Left lung (tissue), 4 donors: ENCODE measurements at regions not wholly inside any gene's neighbourhood (a gene's known extent, or its start where the extent isn't known, plus 50 kb on each side); places are given as distances from the start of the nearest gene placed in this dataset.

Experiments used
- ATAC-seq: fragments of 200-7000 bp; cut with Tn5 transposase; one replicate; pipeline ENCODE4 v1.9.1; 2020; ENCODE audit warnings: moderate library complexity
- DNase-seq, 4 donors: peaks; one replicate each; pipeline ENCODE4 v3.0.0-alpha.2; 2013 to 2020
- H3K27ac ChIP-seq, 2 donors: fragments of 200-600 bp; sonication (generic) in 1 of 2; one replicate each; pipeline versions ENCODE4 v1.5.0 to v1.8.0; 2020 to 2021
- H3K27me3 ChIP-seq, 2 donors: fragments of 200-600 bp; sonication (generic) in 1 of 2; one replicate each; pipeline versions ENCODE4 v1.5.0 to v1.8.0; 2020 to 2021
- H3K36me3 ChIP-seq, 2 donors: fragments of 200-600 bp; sonication (generic) in 1 of 2; one replicate each; pipeline versions ENCODE4 v1.5.0 to v1.8.0; 2020 to 2021
- H3K4me1 ChIP-seq, 2 donors: fragments of 200-600 bp; one replicate each; pipeline ENCODE4 v1.8.0; 2021
- H3K4me3 ChIP-seq, 2 donors: fragments of 200-600 bp; sonication (generic) in 1 of 2; one replicate each; pipeline versions ENCODE4 v1.5.0 to v1.8.0; 2020 to 2021; ENCODE audit warnings: mild to moderate bottlenecking in 1 of 2
- H3K9me3 ChIP-seq, 2 donors: fragments of 200-600 bp; sonication (generic) in 1 of 2; one replicate each; pipeline versions ENCODE4 v1.5.0 to v1.8.0; 2020 to 2021
- CTCF ChIP-seq, 2 donors: fragments of 200-600 bp; sonication (generic) in 1 of 2; IDR thresholded peaks; one replicate each; pipeline versions ENCODE4 v1.5.0 to v1.8.0; 2021; ENCODE audit warnings: antibody characterized with exemption in 2 of 2
- intact Hi-C, 2 donors: fragments of 100-400 bp; cut with DNase I; formaldehyde crosslinking; loops; one replicate each; pipeline versions ENCODE4 v1.11.2 to v1.14.2; 2022
- donor health status: DM: no; HTN: yes; CAD: no.
- donor health status: DM: no; HTN: no; CAD: no.

GRCh38 chr6:23368557-23368956 lies 757.5 kb upstream of the NRSN1 start:
- H3K9me3 ChIP-seq, result peaks cover 0 to 8% of the 10 kb centered on the region in 2 donors
- no peaks in the 10 kb centered on the region for H3K27me3 ChIP-seq
- no peaks in the 10 kb centered on the region for H3K4me1 ChIP-seq
- ATAC-seq, result no peak
- no peak for TF ChIP-seq CTCF (IDR thresholded peaks at IDR 0.05)
- DNase-seq, result no peak
- no peak overlapping the region for H3K27ac ChIP-seq
- H3K36me3 ChIP-seq, result no peaks in the 10 kb centered on the region
- intact Hi-C loops, result no loop called here
- H3K4me3 ChIP-seq, result no peak overlapping the region

- TF ChIP-seq CTCF (IDR thresholded peaks at IDR 0.05), result no peak
- no peak overlapping the region for H3K27ac ChIP-seq
- intact Hi-C loops, result no loop called here
- no peaks in the 10 kb centered on the region for H3K27me3 ChIP-seq
- DNase-seq, result no peak
- no peak for ATAC-seq
- no peak overlapping the region for H3K4me3 ChIP-seq
- H3K9me3 ChIP-seq, result peaks cover 0 to 2% of the 10 kb centered on the region in 2 donors
- no peaks in the 10 kb centered on the region for H3K36me3 ChIP-seq
- no peaks in the 10 kb centered on the region for H3K4me1 ChIP-seq
Measured at GRCh38 chr6:23370051-23370450, 756.0 kb upstream of the NRSN1 start.

GRCh38 chr6:23371132-23371915 lies 754.7 kb upstream of the NRSN1 start:
- Histone ChIP-seq H3K4me3 (no peak overlapping the region), H3K36me3 (no peaks in the 10 kb centered on the region), H3K9me3 (no peaks in the 10 kb centered on the region), H3K27ac (no peak overlapping the region), H3K4me1 (no peaks in the 10 kb centered on the region), H3K27me3 (no peaks in the 10 kb centered on the region)
- no peak for TF ChIP-seq CTCF (IDR thresholded peaks at IDR 0.05)
- intact Hi-C loops, result no loop called here
- ATAC-seq (no peak), DNase-seq (no peak)

- no peak overlapping the region for H3K27ac ChIP-seq
- DNase-seq (no peak), ATAC-seq (no peak)
- H3K27me3 ChIP-seq, result no peaks in the 10 kb centered on the region
- H3K36me3 ChIP-seq, result no peaks in the 10 kb centered on the region
- H3K9me3 ChIP-seq, result no peaks in the 10 kb centered on the region
- no peak overlapping the region for H3K4me3 ChIP-seq
- intact Hi-C loops, result no loop called here
- TF ChIP-seq CTCF (IDR thresholded peaks at IDR 0.05), result no peak
- H3K4me1 ChIP-seq, result no peaks in the 10 kb centered on the region
Measured at GRCh38 chr6:23377830-23378229, 748.2 kb upstream of the NRSN1 start.

- no peak overlapping the region for H3K27ac ChIP-seq
- H3K9me3 ChIP-seq, result no peaks in the 10 kb centered on the region
- DNase-seq (no peak), ATAC-seq (no peak)
- no peaks in the 10 kb centered on the region for H3K4me1 ChIP-seq
- H3K27me3 ChIP-seq, result no peaks in the 10 kb centered on the region
- no peak for TF ChIP-seq CTCF (IDR thresholded peaks at IDR 0.05)
- intact Hi-C loops, result no loop called here
- no peak overlapping the region for H3K4me3 ChIP-seq
- no peaks in the 10 kb centered on the region for H3K36me3 ChIP-seq
Measured at GRCh38 chr6:23380465-23380864, 745.5 kb upstream of the NRSN1 start.
